ENCODE measurements at regions not wholly inside any gene's neighbourhood (a gene's known extent, or its start where the extent isn't known, plus 50 kb on each side); places are given as distances from the start of the nearest gene placed in this dataset.
A peak's percentile ranks its signal among the peaks of the same experiment; 100 is the strongest.

DNA sequence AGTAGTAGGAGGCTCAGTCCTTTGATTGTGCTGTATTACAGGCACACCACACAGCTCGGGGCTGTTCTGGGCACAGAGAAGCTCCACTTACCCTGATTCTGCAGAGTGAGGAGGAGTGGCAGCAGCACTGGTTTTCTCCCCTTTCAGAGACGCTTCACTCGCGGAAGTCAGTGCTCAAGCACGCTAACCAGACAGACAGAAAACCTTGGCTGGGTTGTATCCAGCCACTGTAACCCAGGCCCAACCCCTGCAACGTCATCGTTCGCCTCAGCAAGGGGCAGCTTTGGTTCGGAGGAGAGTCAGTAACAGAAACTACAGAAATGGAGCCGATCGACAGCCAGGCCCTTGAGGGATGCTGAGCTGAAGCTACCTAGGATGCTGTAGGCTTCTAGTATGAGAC, 171.0 kb downstream of the SLC16A9 start:
- Histone ChIP-seq H3K27ac (ENCODE audit: low read depth in 1 of 3, low read length in 2 of 3) (peak overlapping the region in 1 of 3 donors; percentile 39), H3K4me3 (ENCODE audit: low read depth in 1 of 3, low read length in 3 of 3) (no peak overlapping the region), H3K4me1 (ENCODE audit: control insufficient read depth in 3 of 3, insufficient read depth in 2 of 3, low read depth in 1 of 3, low read length in 2 of 3) (peaks cover 0 to 8% (median 0%) of the 10 kb centered on the region in 3 donors), H3K27me3 (ENCODE audit: control insufficient read depth in 3 of 3, insufficient read depth in 3 of 3, low read length in 3 of 3) (no peaks in the 10 kb centered on the region), H3K9me3 (ENCODE audit: control insufficient read depth in 2 of 2, insufficient read depth in 1 of 2, low read depth in 1 of 2, low read length in 1 of 2) (no peaks in the 10 kb centered on the region), H3K36me3 (ENCODE audit: control insufficient read depth in 3 of 3, insufficient read depth in 2 of 3, low read depth in 1 of 3, low read length in 3 of 3) (no peaks in the 10 kb centered on the region)
- DNase-seq (no peak), FAIRE-seq (no peak)
- WGBS, 3 donors = 86 to 90% (median 87%) methylated on average over 11 of the region's 11 CpGs

DNA sequence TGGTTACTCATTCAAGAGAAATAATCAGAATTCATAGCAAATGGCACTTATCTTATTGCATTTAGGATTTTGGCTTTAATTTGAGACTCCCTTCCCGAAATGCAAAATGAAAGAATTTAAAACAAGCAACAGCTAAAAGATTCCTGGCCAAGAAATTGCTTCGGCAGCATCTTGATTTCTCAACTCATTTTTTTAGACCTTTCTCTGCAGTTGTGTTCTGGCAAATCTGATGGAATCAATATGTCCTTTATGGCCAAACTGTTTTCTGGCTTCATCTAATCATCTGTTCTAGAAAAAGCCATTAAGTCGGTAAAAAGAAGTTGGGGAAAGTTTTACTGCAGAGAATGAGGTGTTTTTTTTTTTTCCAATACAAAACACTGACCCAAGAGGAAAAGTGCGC, 172.1 kb downstream of the SLC16A9 start:
- H3K27me3 ChIP-seq (ENCODE audit: control insufficient read depth in 3 of 3, insufficient read depth in 3 of 3, low read length in 3 of 3) = no peaks in the 10 kb centered on the region
- H3K9me3 ChIP-seq (ENCODE audit: control insufficient read depth in 2 of 2, insufficient read depth in 1 of 2, low read depth in 1 of 2, low read length in 1 of 2) = no peaks in the 10 kb centered on the region
- H3K4me3 ChIP-seq (ENCODE audit: low read depth in 1 of 3, low read length in 3 of 3) = no peak overlapping the region
- H3K36me3 ChIP-seq (ENCODE audit: control insufficient read depth in 3 of 3, insufficient read depth in 2 of 3, low read depth in 1 of 3, low read length in 3 of 3) = no peaks in the 10 kb centered on the region
- FAIRE-seq (no peak), DNase-seq (no peak)
- H3K27ac ChIP-seq (ENCODE audit: low read depth in 1 of 3, low read length in 2 of 3) = peak overlapping the region in 2 of 3 donors; percentile 44 to 61
- 63 to 84% (median 76%) methylated on average over 4 of the region's 4 CpGs for WGBS, 3 donors
- peaks cover 0 to 8% (median 0%) of the 10 kb centered on the region in 3 donors for H3K4me1 ChIP-seq (ENCODE audit: control insufficient read depth in 3 of 3, insufficient read depth in 2 of 3, low read depth in 1 of 3, low read length in 2 of 3)

DNA sequence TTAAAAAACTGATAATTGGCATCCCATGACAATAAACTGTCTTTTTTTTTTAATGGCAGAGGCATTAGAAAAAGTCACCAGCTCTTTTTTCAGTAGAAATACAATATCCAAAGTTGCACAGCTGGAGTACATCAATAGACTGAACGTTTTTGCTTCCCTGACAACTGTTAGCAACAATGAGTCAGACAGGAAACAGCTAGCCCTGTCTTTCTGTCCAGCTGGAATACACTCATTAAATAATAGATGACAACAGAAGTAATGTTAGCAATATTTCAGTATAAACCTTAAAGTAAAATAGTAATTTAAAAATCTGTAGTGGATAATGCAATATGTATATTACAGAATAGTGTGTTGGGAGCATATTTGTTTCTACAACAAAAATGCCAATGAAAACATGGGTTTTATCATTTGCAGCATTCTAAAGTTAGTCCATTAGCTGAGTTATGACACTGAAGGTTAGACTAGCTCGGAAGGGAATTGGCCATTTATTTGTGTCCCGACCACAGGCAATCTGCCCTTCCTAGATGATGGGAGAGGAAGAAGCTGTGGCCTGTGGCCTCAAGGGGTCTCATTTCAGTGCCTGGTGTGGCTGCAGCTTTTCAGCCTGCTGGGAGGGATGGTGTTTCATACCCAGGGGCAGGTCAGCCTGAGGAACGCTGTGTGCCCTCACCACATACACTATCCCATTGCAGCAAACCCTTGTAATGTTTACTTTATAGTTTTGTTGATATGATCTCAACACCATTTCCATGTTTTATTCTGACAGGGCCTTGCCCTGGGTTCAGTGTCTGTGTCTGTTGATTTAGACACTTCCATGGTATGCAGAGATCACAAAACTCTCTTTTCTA, 173.3 kb downstream of the SLC16A9 start:
- no peak overlapping the region for H3K4me3 ChIP-seq (ENCODE audit: low read depth in 1 of 3, low read length in 3 of 3)
- no peaks in the 10 kb centered on the region for H3K36me3 ChIP-seq (ENCODE audit: control insufficient read depth in 3 of 3, insufficient read depth in 2 of 3, low read depth in 1 of 3, low read length in 3 of 3)
- no peaks in the 10 kb centered on the region for H3K9me3 ChIP-seq (ENCODE audit: control insufficient read depth in 2 of 2, insufficient read depth in 1 of 2, low read depth in 1 of 2, low read length in 1 of 2)
- FAIRE-seq = no peak
- H3K27ac ChIP-seq (ENCODE audit: low read depth in 1 of 3, low read length in 2 of 3) = peak overlapping the region in 2 of 3 donors; percentile 44 to 79
- peaks cover 0 to 8% (median 0%) of the 10 kb centered on the region in 3 donors for H3K4me1 ChIP-seq (ENCODE audit: control insufficient read depth in 3 of 3, insufficient read depth in 2 of 3, low read depth in 1 of 3, low read length in 2 of 3)
- H3K27me3 ChIP-seq (ENCODE audit: control insufficient read depth in 3 of 3, insufficient read depth in 3 of 3, low read length in 3 of 3) = no peaks in the 10 kb centered on the region
- peak; percentile 0 to 31 for DNase-seq
- whole genome bisulfite sequencing, 3 donors = 30 to 45% (median 35%) methylated on average over 4 of the region's 4 CpGs

DNA sequence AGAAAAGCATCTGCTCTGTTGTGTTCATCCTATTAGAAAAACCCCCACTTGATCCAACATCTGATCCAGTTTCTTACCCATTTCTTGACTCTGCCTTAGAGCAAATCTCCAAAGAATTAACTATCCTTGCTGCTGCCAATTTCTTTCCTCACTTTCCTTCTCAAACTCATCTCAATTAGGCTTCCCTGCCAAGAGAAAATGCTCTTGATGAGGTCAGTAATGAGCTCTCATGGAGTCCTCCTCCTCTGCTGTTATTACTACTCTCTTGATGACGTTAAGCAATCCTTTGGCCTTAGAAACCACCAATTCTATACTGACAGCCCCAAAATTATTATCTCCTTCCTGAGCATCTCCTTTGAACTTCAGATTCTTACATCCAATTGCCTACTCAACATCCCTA, 162.0 kb upstream of the FAM13C start:
- Histone ChIP-seq H3K27me3 (ENCODE audit: control insufficient read depth in 3 of 3, insufficient read depth in 3 of 3, low read length in 3 of 3) (no peaks in the 10 kb centered on the region), H3K4me3 (ENCODE audit: low read depth in 1 of 3, low read length in 3 of 3) (no peak overlapping the region), H3K4me1 (ENCODE audit: control insufficient read depth in 3 of 3, insufficient read depth in 2 of 3, low read depth in 1 of 3, low read length in 2 of 3) (no peaks in the 10 kb centered on the region), H3K9me3 (ENCODE audit: control insufficient read depth in 2 of 2, insufficient read depth in 1 of 2, low read depth in 1 of 2, low read length in 1 of 2) (no peaks in the 10 kb centered on the region), H3K27ac (ENCODE audit: low read depth in 1 of 3, low read length in 2 of 3) (no peak overlapping the region), H3K36me3 (ENCODE audit: control insufficient read depth in 3 of 3, insufficient read depth in 2 of 3, low read depth in 1 of 3, low read length in 3 of 3) (no peaks in the 10 kb centered on the region)
- DNase-seq = no peak
- no peak for FAIRE-seq
- 5 to 25% (median 9%) methylated on average over 1 of the region's 1 CpG for WGBS, 3 donors

DNA sequence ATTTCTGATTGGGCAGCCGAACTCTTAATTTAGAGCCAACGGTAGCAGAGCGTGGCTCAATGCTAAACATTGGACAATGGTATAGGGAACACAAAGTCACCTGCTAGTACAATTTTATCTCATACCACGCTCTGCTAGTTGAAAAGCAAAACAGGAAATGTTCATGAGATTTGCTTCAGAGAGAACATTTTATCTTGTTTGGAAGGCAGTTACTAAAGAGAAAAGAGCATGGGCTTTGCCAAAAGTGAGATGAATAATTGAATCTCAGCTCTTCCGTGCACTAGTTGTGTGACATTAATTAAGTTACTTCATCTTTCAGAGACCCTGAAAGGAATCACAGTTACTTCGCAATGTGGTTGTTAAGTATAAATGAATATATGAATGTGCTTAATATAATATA, 161.5 kb upstream of the FAM13C start:
- no peaks in the 10 kb centered on the region for H3K9me3 ChIP-seq (ENCODE audit: control insufficient read depth in 2 of 2, insufficient read depth in 1 of 2, low read depth in 1 of 2, low read length in 1 of 2)
- no peaks in the 10 kb centered on the region for H3K36me3 ChIP-seq (ENCODE audit: control insufficient read depth in 3 of 3, insufficient read depth in 2 of 3, low read depth in 1 of 3, low read length in 3 of 3)
- H3K4me3 ChIP-seq (ENCODE audit: low read depth in 1 of 3, low read length in 3 of 3) = no peak overlapping the region
- no peak for DNase-seq
- H3K27me3 ChIP-seq (ENCODE audit: control insufficient read depth in 3 of 3, insufficient read depth in 3 of 3, low read length in 3 of 3) = no peaks in the 10 kb centered on the region
- no peaks in the 10 kb centered on the region for H3K4me1 ChIP-seq (ENCODE audit: control insufficient read depth in 3 of 3, insufficient read depth in 2 of 3, low read depth in 1 of 3, low read length in 2 of 3)
- no peak for FAIRE-seq
- peak overlapping the region in 1 of 3 donors; percentile 8 for H3K27ac ChIP-seq (ENCODE audit: low read depth in 1 of 3, low read length in 2 of 3)
- WGBS, 3 donors = 68 to 79% (median 77%) methylated on average over 6 of the region's 6 CpGs

DNA sequence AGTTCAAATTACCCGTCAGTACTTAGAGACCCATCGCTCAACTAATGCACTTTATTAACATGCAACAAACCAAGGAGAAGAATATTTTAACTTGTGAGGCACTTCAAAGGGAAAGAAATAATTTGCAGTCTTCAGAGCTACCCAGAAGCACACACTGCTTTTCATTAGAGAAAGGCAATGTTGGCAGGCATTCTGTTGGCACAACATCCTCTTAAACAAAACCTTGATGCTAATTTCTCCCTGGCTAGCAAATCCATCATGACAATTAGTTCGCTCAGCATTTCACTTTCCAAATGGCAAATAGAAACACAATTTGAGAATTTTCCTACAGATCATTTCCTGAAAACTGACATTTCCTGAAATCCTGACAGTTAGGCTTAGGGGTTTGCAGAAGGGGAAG, 155.6 kb upstream of the FAM13C start:
- H3K4me3 ChIP-seq (ENCODE audit: low read depth in 1 of 3, low read length in 3 of 3) = no peak overlapping the region
- no peak for FAIRE-seq
- no peak for DNase-seq

DNA sequence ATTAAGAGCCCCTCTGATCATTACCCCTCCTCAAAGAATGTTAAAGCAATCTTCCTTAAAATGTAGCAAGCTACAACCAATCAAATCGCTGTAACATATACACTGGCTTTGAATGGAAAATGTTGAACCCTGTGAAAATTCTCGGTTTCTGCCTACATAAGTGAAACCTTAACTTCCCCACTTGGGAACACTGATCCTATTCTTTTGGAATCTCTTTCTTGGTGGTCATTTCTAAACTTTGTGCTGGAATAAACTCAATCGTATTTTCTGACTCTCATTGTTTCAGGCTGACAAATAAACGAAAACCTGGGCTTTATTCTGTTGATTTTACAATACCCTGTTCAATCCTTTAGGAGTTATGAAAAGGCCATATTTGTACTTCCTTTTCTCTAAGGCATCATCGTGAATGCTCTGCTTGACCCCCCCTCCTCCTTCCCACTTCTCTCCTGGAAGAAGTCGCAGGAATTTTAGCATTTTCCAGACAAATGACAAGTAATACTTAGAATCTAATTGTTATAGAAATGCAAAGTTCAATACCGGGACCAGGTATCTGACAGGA, 155.1 kb upstream of the FAM13C start:
- 48 to 64% (median 61%) methylated on average over 7 of the region's 7 CpGs for WGBS, 3 donors
- no peak for FAIRE-seq

More for the DNA sequence above, 155.6 kb upstream of the FAM13C start:
- no peaks in the 10 kb centered on the region for H3K36me3 ChIP-seq (ENCODE audit: control insufficient read depth in 3 of 3, insufficient read depth in 2 of 3, low read depth in 1 of 3, low read length in 3 of 3)
- no peaks in the 10 kb centered on the region for H3K4me1 ChIP-seq (ENCODE audit: control insufficient read depth in 3 of 3, insufficient read depth in 2 of 3, low read depth in 1 of 3, low read length in 2 of 3)
- 45 to 79% (median 74%) methylated on average over 3 of the region's 3 CpGs for WGBS, 3 donors
- H3K27me3 ChIP-seq (ENCODE audit: control insufficient read depth in 3 of 3, insufficient read depth in 3 of 3, low read length in 3 of 3) = no peaks in the 10 kb centered on the region
- no peaks in the 10 kb centered on the region for H3K9me3 ChIP-seq (ENCODE audit: control insufficient read depth in 2 of 2, insufficient read depth in 1 of 2, low read depth in 1 of 2, low read length in 1 of 2)
- H3K27ac ChIP-seq (ENCODE audit: low read depth in 1 of 3, low read length in 2 of 3) = no peak overlapping the region

DNA sequence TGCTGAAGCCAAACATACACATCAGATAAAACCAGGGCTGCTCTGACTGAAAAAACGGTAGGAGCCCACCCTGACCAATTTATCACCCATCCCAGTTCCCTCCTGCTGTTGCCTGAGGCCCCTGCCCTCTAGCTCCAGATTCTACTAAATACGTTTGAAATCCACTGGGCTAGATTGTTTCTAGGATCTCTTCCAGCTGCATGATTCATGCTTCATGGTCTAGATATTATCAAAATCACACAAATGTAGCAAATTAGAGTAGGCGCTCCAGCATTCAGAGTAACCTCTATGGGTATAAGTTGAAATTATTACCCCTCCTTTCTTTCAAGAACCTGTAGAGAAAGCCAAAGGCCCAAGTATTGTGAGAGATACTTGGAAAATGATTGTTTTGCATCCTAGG, 151.2 kb upstream of the FAM13C start:
- Histone ChIP-seq H3K27me3 (ENCODE audit: control insufficient read depth in 3 of 3, insufficient read depth in 3 of 3, low read length in 3 of 3) (no peaks in the 10 kb centered on the region), H3K4me3 (ENCODE audit: low read depth in 1 of 3, low read length in 3 of 3) (no peak overlapping the region), H3K4me1 (ENCODE audit: control insufficient read depth in 3 of 3, insufficient read depth in 2 of 3, low read depth in 1 of 3, low read length in 2 of 3) (no peaks in the 10 kb centered on the region), H3K27ac (ENCODE audit: low read depth in 1 of 3, low read length in 2 of 3) (no peak overlapping the region), H3K36me3 (ENCODE audit: control insufficient read depth in 3 of 3, insufficient read depth in 2 of 3, low read depth in 1 of 3, low read length in 3 of 3) (no peaks in the 10 kb centered on the region), H3K9me3 (ENCODE audit: control insufficient read depth in 2 of 2, insufficient read depth in 1 of 2, low read depth in 1 of 2, low read length in 1 of 2) (no peaks in the 10 kb centered on the region)
- no peak for FAIRE-seq
- 32 to 48% (median 47%) methylated on average over 3 of the region's 3 CpGs for WGBS, 3 donors
- DNase-seq = no peak

More for the DNA sequence above, 155.1 kb upstream of the FAM13C start:
- Histone ChIP-seq H3K36me3 (ENCODE audit: control insufficient read depth in 3 of 3, insufficient read depth in 2 of 3, low read depth in 1 of 3, low read length in 3 of 3) (no peaks in the 10 kb centered on the region), H3K9me3 (ENCODE audit: control insufficient read depth in 2 of 2, insufficient read depth in 1 of 2, low read depth in 1 of 2, low read length in 1 of 2) (no peaks in the 10 kb centered on the region), H3K4me1 (ENCODE audit: control insufficient read depth in 3 of 3, insufficient read depth in 2 of 3, low read depth in 1 of 3, low read length in 2 of 3) (no peaks in the 10 kb centered on the region), H3K4me3 (ENCODE audit: low read depth in 1 of 3, low read length in 3 of 3) (no peak overlapping the region), H3K27me3 (ENCODE audit: control insufficient read depth in 3 of 3, insufficient read depth in 3 of 3, low read length in 3 of 3) (no peaks in the 10 kb centered on the region), H3K27ac (ENCODE audit: low read depth in 1 of 3, low read length in 2 of 3) (no peak overlapping the region)
- no peak for DNase-seq

Data from small intestine (tissue), 7 donors.